HCT116 (cell line): ENCODE measurements at regions not wholly inside any gene's neighbourhood (a gene's known extent, or its start where the extent isn't known, plus 50 kb on each side); places are given as distances from the start of the nearest gene placed in this dataset.

Experiments used
- ATAC-seq: fragments of 200-7000 bp; cut with Tn5 transposase; 2 replicates; pipeline ENCODE4 v1.9.1; 2020; ENCODE audit warnings: mild to moderate bottlenecking, moderate library complexity
- BruUV-seq: library from RNA; stranded (reverse); fragments of 400-500 nt; replicated peaks from 2 replicates; lab custom pipeline; 2021; lab: Mats Ljungman, UMichigan
- CTCF ChIA-PET: fragments of 300-600 bp; sonication (Branson Sonifier 250); formaldehyde crosslinking; loops from one replicate; lab custom pipeline; 2021; ENCODE audit warnings: antibody characterized with exemption; lab: Charles Lee
- POLR2A ChIA-PET: fragments of 300-600, 350-600 bp; sonication (Branson Sonifier 250); formaldehyde crosslinking; loops from one replicate; lab custom pipeline; 2021; ENCODE audit warnings: antibody characterized with exemption; lab: Charles Lee
- RAD21 ChIA-PET, 2 experiments: fragments of 300-600 bp; sonication (Branson Sonifier 250); formaldehyde crosslinking; loops; one replicate each; lab custom pipeline; 2023; ENCODE audit warnings: low total read pairs in 2 of 2; ENCODE audit not compliant: uncharacterized antibody in 2 of 2, unreplicated experiment in 2 of 2, low non-redundant PET in 1 of 2; lab: Charles Lee
- DNase-seq: peaks from one replicate; pipeline ENCODE4 v3.0.0-alpha.2; 2010; ENCODE audit warnings: low read depth, low spot score
- H2AFZ ChIP-seq: fragments of 200-600 bp; shearing (Covaris generic), sonication (generic); 2 replicates; pipeline ENCODE4 v1.6.1; 2017; ENCODE audit warnings: low read depth, mixed run types, mixed read lengths, antibody characterized with exemption, low read length; ENCODE audit not compliant: poor library complexity, severe bottlenecking
- H3K27ac ChIP-seq: 2 replicates; pipeline ENCODE4 v1.5.1; 2012; ENCODE audit warnings: low read depth, low read length
- H3K27me3 ChIP-seq: fragments of 200-600 bp; sonication (generic); 2 replicates; pipeline ENCODE4 v1.6.1; 2016; ENCODE audit warnings: mixed run types, low read length, mixed read lengths; ENCODE audit not compliant: insufficient read depth
- H3K36me3 ChIP-seq, 2 experiments: fragments of 200-500 bp in 1 of 2; fragments of 200-600 bp in 1 of 2; sonication (Bioruptor generic) in 1 of 2; sonication (generic) in 1 of 2; 2 replicates each; pipeline versions ENCODE4 v1.5.1 to v1.6.1; 2014 to 2016; ENCODE audit warnings: low read length in 2 of 2, inconsistent platforms in 1 of 2, mixed read lengths in 1 of 2, mixed run types in 1 of 2; ENCODE audit not compliant: insufficient read depth in 2 of 2, control insufficient read depth in 1 of 2
- H3K4me1 ChIP-seq, 2 experiments: fragments of 200-600 bp in 1 of 2; sonication (generic) in 1 of 2; 2 replicates each; pipeline versions ENCODE4 v1.5.1 to v1.6.1; 2012 to 2017; ENCODE audit warnings: low read length in 2 of 2, inconsistent platforms in 1 of 2, mild to moderate bottlenecking in 1 of 2, mixed read lengths in 1 of 2, mixed run types in 1 of 2, moderate library complexity in 1 of 2; ENCODE audit not compliant: insufficient read depth in 2 of 2, control insufficient read depth in 1 of 2
- H3K4me2 ChIP-seq: fragments of 200-600 bp; sonication (generic); 2 replicates; pipeline ENCODE4 v1.6.1; 2017; ENCODE audit warnings: mixed run types, low read length, mixed read lengths
- H3K4me3 ChIP-seq, 2 experiments: fragments of 200-600 bp in 1 of 2; sonication (generic) in 1 of 2; replicated peaks in 1 of 2; 2 replicates each; pipeline ENCODE4 v1.5.1; 2011 to 2016; ENCODE audit warnings: low read length in 2 of 2, control low read depth in 1 of 2, low read depth in 1 of 2, mild to moderate bottlenecking in 1 of 2, mixed read lengths in 1 of 2, mixed run types in 1 of 2
- H3K79me2 ChIP-seq: fragments of 200-600 bp; sonication (generic); 2 replicates; pipeline ENCODE4 v1.6.1; 2017; ENCODE audit warnings: mild to moderate bottlenecking, mixed run types, low read length, moderate library complexity, mixed read lengths; ENCODE audit not compliant: insufficient read depth
- H3K9ac ChIP-seq: fragments of 200-600 bp; sonication (generic); 2 replicates; pipeline ENCODE4 v1.6.1; 2016; ENCODE audit warnings: low read length, mixed read lengths
- H3K9me2 ChIP-seq: fragments of 200-600 bp; sonication (generic), shearing (Covaris generic); 2 replicates; pipeline ENCODE4 v1.6.1; 2017; ENCODE audit warnings: mixed run types, mild to moderate bottlenecking, moderate library complexity; ENCODE audit not compliant: insufficient read depth
- H3K9me3 ChIP-seq, 2 experiments: fragments of 200-500 bp in 1 of 2; fragments of 200-600 bp in 1 of 2; sonication (Bioruptor generic) in 1 of 2; sonication (generic) in 1 of 2; 2 replicates each; pipeline ENCODE4 v1.6.1; 2014 to 2017; ENCODE audit warnings: low read length in 2 of 2, mixed read lengths in 2 of 2, inconsistent platforms in 1 of 2, low read depth in 1 of 2, mild to moderate bottlenecking in 1 of 2, mixed run types in 1 of 2, moderate library complexity in 1 of 2; ENCODE audit not compliant: control insufficient read depth in 1 of 2, insufficient read depth in 1 of 2
- H4K20me1 ChIP-seq: fragments of 200-600 bp; sonication (generic), shearing (Covaris generic); 2 replicates; pipeline ENCODE4 v1.6.1; 2017; ENCODE audit warnings: mixed run types, mild to moderate bottlenecking, moderate library complexity; ENCODE audit not compliant: insufficient read depth
- ATF3 ChIP-seq: IDR thresholded peaks from 2 replicates; pipeline ENCODE4 v1.6.1; 2012
- CEBPB ChIP-seq: IDR thresholded peaks from 2 replicates; pipeline ENCODE4 v1.6.1; 2012; ENCODE audit warnings: low read depth
- EGR1 ChIP-seq: IDR thresholded peaks from 2 replicates; pipeline ENCODE4 v1.6.1; 2012; ENCODE audit warnings: low read depth
- ELF1 ChIP-seq: IDR thresholded peaks from 2 replicates; pipeline ENCODE4 v1.6.1; 2012; ENCODE audit warnings: low read depth, borderline replicate concordance
- EZH2phosphoT487 ChIP-seq: fragments of 200-600 bp; IDR thresholded peaks from 2 replicates; pipeline ENCODE4 v1.6.1; 2018; ENCODE audit warnings: antibody characterized with exemption, borderline replicate concordance
- SRF ChIP-seq: IDR thresholded peaks from 2 replicates; pipeline ENCODE4 v1.6.1; 2012; ENCODE audit warnings: low read depth
- TCF7L2 ChIP-seq: IDR thresholded peaks from 2 replicates; pipeline ENCODE4 v1.7.0; 2011; ENCODE audit warnings: borderline replicate concordance, inconsistent platforms; ENCODE audit not compliant: insufficient read depth, insufficient read length; ENCODE audit errors: extremely low read depth
- ZFX ChIP-seq: fragments of 450-650 bp; IDR thresholded peaks from 2 replicates; pipeline ENCODE4 v1.6.1; 2017
- ZNF274 ChIP-seq: fragments of 200-500 bp; sonication (Bioruptor generic); IDR thresholded peaks from 2 replicates; pipeline ENCODE4 v1.6.1; 2014; ENCODE audit warnings: mild to moderate bottlenecking, low read depth, low read length, inconsistent platforms
- intact Hi-C: fragments of 100-400 bp; cut with micrococcal nuclease; formaldehyde crosslinking; loops from 2 replicates; pipeline ENCODE4 v1.10.0; 2022
- TF ChIP-seq, protein P1 (sequence below): IDR thresholded peaks from 2 replicates; pipeline ENCODE4 v1.6.1; 2011; ENCODE audit warnings: mild to moderate bottlenecking, low read length, moderate library complexity; ENCODE audit not compliant: insufficient replicate concordance; ENCODE audit errors: extremely low read depth

DNA sequence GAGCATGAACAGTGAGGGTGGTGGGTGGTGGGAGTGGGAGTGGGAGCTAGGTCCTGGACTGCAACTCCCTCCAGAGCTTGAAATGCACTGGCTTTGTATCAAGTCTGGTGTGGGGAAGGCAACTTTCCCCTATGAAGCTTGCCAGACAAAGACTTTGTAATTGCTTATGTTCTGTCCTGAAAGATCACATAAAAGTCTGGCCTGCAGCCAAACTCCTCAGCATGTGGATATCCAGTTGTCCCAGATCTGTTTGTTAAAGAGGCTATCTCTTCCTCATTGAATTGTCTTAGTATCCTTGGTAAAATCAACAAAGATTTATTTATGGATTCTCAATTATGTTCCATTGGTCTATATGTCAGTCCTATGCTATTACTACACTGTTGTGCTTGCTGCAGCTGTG is 607.9 kb downstream of the GLUD2 start:
- Histone ChIP-seq H3K9ac (no peak overlapping the region), H3K36me3 (no peaks in the 10 kb centered on the region), H3K4me2 (no peak overlapping the region), H3K4me3 (no peak overlapping the region), H3K27me3 (no peaks in the 10 kb centered on the region), H4K20me1 (no peaks in the 10 kb centered on the region), H3K79me2 (no peaks in the 10 kb centered on the region), H3K27ac (no peak overlapping the region), H3K9me3 (no peaks in the 10 kb centered on the region), H3K9me2 (no peaks in the 10 kb centered on the region), H2AFZ (no peak overlapping the region), H3K4me1 (no peaks in the 10 kb centered on the region)
- BruUV-seq: no TSS peak
- CTCF ChIA-PET: no interaction called here
- intact Hi-C loops: no loop called here
- DNase-seq: no peak
- TF ChIP-seq TCF7L2 (no peak), ELF1 (no peak), ZNF274 (no peak), SRF (no peak), ZFX (no peak), EZH2phosphoT487 (no peak), EGR1 (no peak), CEBPB (no peak), ATF3 (no peak)
- TF ChIP-seq, protein P1, sequence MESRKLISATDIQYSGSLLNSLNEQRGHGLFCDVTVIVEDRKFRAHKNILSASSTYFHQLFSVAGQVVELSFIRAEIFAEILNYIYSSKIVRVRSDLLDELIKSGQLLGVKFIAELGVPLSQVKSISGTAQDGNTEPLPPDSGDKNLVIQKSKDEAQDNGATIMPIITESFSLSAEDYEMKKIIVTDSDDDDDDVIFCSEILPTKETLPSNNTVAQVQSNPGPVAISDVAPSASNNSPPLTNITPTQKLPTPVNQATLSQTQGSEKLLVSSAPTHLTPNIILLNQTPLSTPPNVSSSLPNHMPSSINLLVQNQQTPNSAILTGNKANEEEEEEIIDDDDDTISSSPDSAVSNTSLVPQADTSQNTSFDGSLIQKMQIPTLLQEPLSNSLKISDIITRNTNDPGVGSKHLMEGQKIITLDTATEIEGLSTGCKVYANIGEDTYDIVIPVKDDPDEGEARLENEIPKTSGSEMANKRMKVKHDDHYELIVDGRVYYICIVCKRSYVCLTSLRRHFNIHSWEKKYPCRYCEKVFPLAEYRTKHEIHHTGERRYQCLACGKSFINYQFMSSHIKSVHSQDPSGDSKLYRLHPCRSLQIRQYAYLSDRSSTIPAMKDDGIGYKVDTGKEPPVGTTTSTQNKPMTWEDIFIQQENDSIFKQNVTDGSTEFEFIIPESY: no peak
- RAD21 ChIA-PET: no interaction called here
- POLR2A ChIA-PET: no interaction called here
- ATAC-seq: no peak
